ENCODE measurements at regions not wholly inside any gene's neighbourhood (a gene's known extent, or its start where the extent isn't known, plus 50 kb on each side); places are given as distances from the start of the nearest gene placed in this dataset.
"Not testable (repeated sequence)": the region's sequence is repeated elsewhere in the genome, so short reads cannot be mapped to it uniquely, and the experiment has no call there.

- Mint-ChIP-seq H3K4me1 (no peaks in the 10 kb centered on the region; the same call in 2 of the 3 replicates), H3K27ac (no peak overlapping the region), H3K4me3 (no peak overlapping the region), H3K9me3 (peaks cover 94% of the 10 kb centered on the region), H3K27me3 (ENCODE audit: insufficient read depth, low read depth, poor library complexity) (no peaks in the 10 kb centered on the region), H3K36me3 (ENCODE audit: low read depth) (peaks cover 49% of the 10 kb centered on the region)
- H3K4me3 ChIP-seq = no peak overlapping the region
- H3K4me2 ChIP-seq = no peak overlapping the region
- no peaks in the 10 kb centered on the region for H3K27me3 ChIP-seq (ENCODE audit: insufficient read depth)
- no peak for DNase-seq (ENCODE audit: low spot score)
- H3K79me2 ChIP-seq (replicated peaks; ENCODE audit: insufficient read depth) = no peaks in the 10 kb centered on the region
- H3F3A ChIP-seq (replicated peaks; ENCODE audit: low read depth) = no peaks in the 10 kb centered on the region
- H3K27ac ChIP-seq (ENCODE audit: low read depth) = no peak overlapping the region
- no peaks in the 10 kb centered on the region for H4K20me1 ChIP-seq (replicated peaks; ENCODE audit: insufficient read depth)
- H2AFZ ChIP-seq = no peak overlapping the region
- H3K9me2 ChIP-seq (ENCODE audit: insufficient read depth) = no peaks in the 10 kb centered on the region
- no peak for TF ChIP-seq CREB1 (CRISPR knock-in tag; IDR thresholded peaks at IDR 0.05; ENCODE audit: low read depth)
- TF ChIP-seq ZNF331 (CRISPR knock-in tag; IDR thresholded peaks at IDR 0.05; ENCODE audit: low read depth) = no peak
- TF ChIP-seq ETS1 (IDR thresholded peaks at IDR 0.05) = no peak
- no peak for TF ChIP-seq ZNF114 (CRISPR knock-in tag; IDR thresholded peaks at IDR 0.05)
- no peak for TF ChIP-seq REST (IDR thresholded peaks at IDR 0.05; ENCODE audit: unreplicated experiment)
- TF ChIP-seq EZH2phosphoT487 (IDR thresholded peaks at IDR 0.05; ENCODE audit: unreplicated experiment) = no peak
- TF ChIP-seq EZH2 (IDR thresholded peaks at IDR 0.05; ENCODE audit: low read depth, unreplicated experiment) = no peak
- TF ChIP-seq STAT1 (IDR thresholded peaks at IDR 0.05; ENCODE audit: unreplicated experiment) = no peak
- no peak for ATAC-seq
- no peaks in the 10 kb centered on the region for H3K36me3 ChIP-seq (ENCODE audit: insufficient read depth)
- no peaks in the 10 kb centered on the region for H3K4me1 ChIP-seq (ENCODE audit: insufficient read depth)
Observed at GRCh38 chrX:1138476-1139184, 73.8 kb downstream of the CRLF2 start.

GRCh38 chrX:1137531-1137930 is 74.9 kb downstream of the CRLF2 start:
- H3K27ac ChIP-seq (ENCODE audit: low read depth) = no peak overlapping the region
- no peaks in the 10 kb centered on the region for H3K27me3 ChIP-seq (ENCODE audit: insufficient read depth)
- peaks cover 47% of the 10 kb centered on the region for H3K36me3 Mint-ChIP-seq (ENCODE audit: low read depth)
- no peak overlapping the region for H3K4me3 Mint-ChIP-seq
- H3K9me2 ChIP-seq (ENCODE audit: insufficient read depth) = no peaks in the 10 kb centered on the region
- H2AFZ ChIP-seq = no peak overlapping the region
- no peak overlapping the region for H3K4me3 ChIP-seq
- no peaks in the 10 kb centered on the region for H3K79me2 ChIP-seq (replicated peaks; ENCODE audit: insufficient read depth)
- H3K27ac Mint-ChIP-seq = no peak overlapping the region
- no peaks in the 10 kb centered on the region for H3F3A ChIP-seq (replicated peaks; ENCODE audit: low read depth)
- H3K9me3 Mint-ChIP-seq = peaks cover 97% of the 10 kb centered on the region
- no peak for TF ChIP-seq ZNF114 (CRISPR knock-in tag; IDR thresholded peaks at IDR 0.05)
- no peak for TF ChIP-seq STAT1 (IDR thresholded peaks at IDR 0.05; ENCODE audit: unreplicated experiment)
- H3K27me3 Mint-ChIP-seq (ENCODE audit: insufficient read depth, low read depth, poor library complexity) = no peaks in the 10 kb centered on the region
- ATAC-seq = no peak
- no peaks in the 10 kb centered on the region for H4K20me1 ChIP-seq (replicated peaks; ENCODE audit: insufficient read depth)
- H3K4me2 ChIP-seq = no peak overlapping the region
- no peaks in the 10 kb centered on the region for H3K4me1 ChIP-seq (ENCODE audit: insufficient read depth)
- H3K4me1 Mint-ChIP-seq = no peaks in the 10 kb centered on the region; the same call in 2 of the 3 replicates
- no peaks in the 10 kb centered on the region for H3K36me3 ChIP-seq (ENCODE audit: insufficient read depth)
- no peak for DNase-seq (ENCODE audit: low spot score)

GRCh38 chrX:1136582-1136981 is 75.9 kb downstream of the CRLF2 start:
- not testable (repeated sequence) for H2AFZ ChIP-seq; H3K27ac ChIP-seq (ENCODE audit: low read depth); H3K4me1 ChIP-seq (ENCODE audit: insufficient read depth); H3K36me3 ChIP-seq (ENCODE audit: insufficient read depth); H3K4me3 Mint-ChIP-seq; H4K20me1 ChIP-seq (replicated peaks; ENCODE audit: insufficient read depth); H3K4me2 ChIP-seq; H3K27me3 Mint-ChIP-seq (ENCODE audit: insufficient read depth, low read depth, poor library complexity); ATAC-seq; H3K27me3 ChIP-seq (ENCODE audit: insufficient read depth); H3K4me3 ChIP-seq; DNase-seq (ENCODE audit: low spot score); H3K27ac Mint-ChIP-seq; H3K79me2 ChIP-seq (replicated peaks; ENCODE audit: insufficient read depth); H3K4me1 Mint-ChIP-seq; H3F3A ChIP-seq (replicated peaks; ENCODE audit: low read depth); H3K9me2 ChIP-seq (ENCODE audit: insufficient read depth)
- H3K9me3 Mint-ChIP-seq = peaks cover 98% of the 10 kb centered on the region
- H3K36me3 Mint-ChIP-seq (ENCODE audit: low read depth) = peaks cover 50% of the 10 kb centered on the region

Data from GM23338 (cell line).